SK-N-SH (cell line): ENCODE measurements at regions not wholly inside any gene's neighbourhood (a gene's known extent, or its start where the extent isn't known, plus 50 kb on each side); places are given as distances from the start of the nearest gene placed in this dataset.

Experiments
- CTCF ChIA-PET: fragments of 300-600, 350-600 bp; formaldehyde crosslinking; extraction: SDS; loops from one replicate; lab custom pipeline; 2021; lab: Yijun Ruan, JAX
- POLR2A ChIA-PET: fragments of 350-600 bp; sonication (Branson Sonifier 250); formaldehyde crosslinking; extraction: SDS; loops from one replicate; lab custom pipeline; 2020; ENCODE audit warnings: antibody characterized with exemption, inconsistent platforms; lab: Yijun Ruan, JAX
- DNase-seq: peaks from one replicate; pipeline ENCODE4 v3.0.0; 2012
- H2AFZ ChIP-seq: fragments of 200-600 bp; sonication (generic); 2 replicates; pipeline ENCODE4 v1.8.1; 2016; ENCODE audit warnings: antibody characterized with exemption, mild to moderate bottlenecking, low read depth
- H3F3A ChIP-seq: fragments of 200-600 bp; sonication (generic); replicated peaks from 2 replicates; pipeline ENCODE3; 2016; ENCODE audit warnings: antibody characterized with exemption, mild to moderate bottlenecking; ENCODE audit not compliant: insufficient read depth
- H3K27ac ChIP-seq, 2 experiments: fragments of 200-500 bp in 1 of 2; fragments of 200-600 bp in 1 of 2; sonication (Bioruptor generic) in 1 of 2; sonication (generic), shearing (Covaris generic) in 1 of 2; 2 replicates each; pipeline versions ENCODE4 v1.5.1 to v1.6.1; 2014 to 2016; ENCODE audit warnings: low read depth in 2 of 2, inconsistent platforms in 1 of 2, low read length in 1 of 2, mild to moderate bottlenecking in 1 of 2, mixed read lengths in 1 of 2
- H3K27me3 ChIP-seq: fragments of 200-600 bp; sonication (generic), shearing (Covaris generic); 2 replicates; pipeline ENCODE4 v1.6.1; 2016; ENCODE audit warnings: mixed run types; ENCODE audit not compliant: insufficient read depth
- H3K36me3 ChIP-seq, 2 experiments: fragments of 200-500 bp in 1 of 2; fragments of 200-600 bp in 1 of 2; sonication (Bioruptor generic) in 1 of 2; sonication (generic) in 1 of 2; replicated peaks in 1 of 2; 2 replicates each; pipeline versions ENCODE3 to v1.5.1; 2014 to 2016; ENCODE audit warnings: low read length in 1 of 2, mild to moderate bottlenecking in 1 of 2; ENCODE audit not compliant: insufficient read depth in 2 of 2, control insufficient read depth in 1 of 2
- H3K4me1 ChIP-seq, 2 experiments: fragments of 200-500 bp in 1 of 2; fragments of 200-600 bp in 1 of 2; sonication (Bioruptor generic) in 1 of 2; sonication (generic), shearing (Covaris generic) in 1 of 2; 2 replicates each; pipeline versions ENCODE4 v1.5.1 to v1.6.1; 2014 to 2016; ENCODE audit warnings: low read depth in 1 of 2, low read length in 1 of 2, mixed run types in 1 of 2; ENCODE audit not compliant: insufficient read depth in 2 of 2, control insufficient read depth in 1 of 2
- H3K4me2 ChIP-seq: fragments of 200-600 bp; sonication (generic), shearing (Covaris generic); 2 replicates; pipeline ENCODE4 v1.6.1; 2017; ENCODE audit warnings: mixed run types
- H3K4me3 ChIP-seq, 2 experiments: fragments of 200-500 bp in 1 of 2; fragments of 200-600 bp in 1 of 2; sonication (Bioruptor generic) in 1 of 2; sonication (generic), shearing (Covaris generic) in 1 of 2; 2 replicates each; pipeline versions ENCODE4 v1.5.1 to v1.8.1; 2014 to 2016; ENCODE audit warnings: low read depth in 2 of 2, inconsistent platforms in 1 of 2, low read length in 1 of 2, mild to moderate bottlenecking in 1 of 2, mixed read lengths in 1 of 2, moderate library complexity in 1 of 2
- H3K79me2 ChIP-seq: fragments of 200-600 bp; sonication (generic); 2 replicates; pipeline ENCODE4 v1.8.1; 2017; ENCODE audit warnings: mild to moderate bottlenecking; ENCODE audit not compliant: insufficient read depth
- H3K9ac ChIP-seq: fragments of 200-600 bp; sonication (generic); 2 replicates; pipeline ENCODE4 v1.6.1; 2017; ENCODE audit warnings: mixed run types
- H3K9me2 ChIP-seq: fragments of 200-600 bp; sonication (generic); 2 replicates; pipeline ENCODE4 v1.6.1; 2017; ENCODE audit warnings: mixed run types
- H3K9me3 ChIP-seq: fragments of 200-600 bp; sonication (generic); 2 replicates; pipeline ENCODE4 v1.6.1; 2017; ENCODE audit warnings: mixed run types, mild to moderate bottlenecking, moderate library complexity
- H4K20me1 ChIP-seq: fragments of 200-600 bp; sonication (generic); 2 replicates; pipeline ENCODE4 v1.6.1; 2017; ENCODE audit warnings: mild to moderate bottlenecking, mixed run types; ENCODE audit not compliant: insufficient read depth
- EP300 ChIP-seq, 2 experiments: IDR thresholded peaks; 2 replicates each; pipeline versions ENCODE4 v1.4.0 to v1.6.1; 2012; ENCODE audit warnings: borderline replicate concordance in 1 of 2, low read depth in 1 of 2, low read length in 1 of 2
- EZH2phosphoT487 ChIP-seq: fragments of 200-600 bp; sonication (generic); IDR thresholded peaks from 2 replicates; pipeline ENCODE4 v1.6.1; 2017; ENCODE audit warnings: low read depth, mixed run types, mild to moderate bottlenecking, antibody characterized with exemption, moderate library complexity, borderline replicate concordance
- FOXJ3 ChIP-seq: sonication (generic); formaldehyde crosslinking; IDR thresholded peaks from 2 replicates; pipeline ENCODE4 v1.5.1; 2020; ENCODE audit warnings: mild to moderate bottlenecking, missing genetic modification reagents
- FOXM1 ChIP-seq: IDR thresholded peaks from 2 replicates; pipeline ENCODE4 v1.4.0; 2012; ENCODE audit warnings: low read depth, mild to moderate bottlenecking
- GATA2 ChIP-seq: sonication (generic); formaldehyde crosslinking; IDR thresholded peaks from 2 replicates; pipeline ENCODE4 v1.5.0; 2020; ENCODE audit warnings: mild to moderate bottlenecking, missing genetic modification reagents
- JUND ChIP-seq: IDR thresholded peaks from 2 replicates; pipeline ENCODE4 v1.4.0; 2012
- MEF2A ChIP-seq: IDR thresholded peaks from 2 replicates; pipeline ENCODE4 v1.4.0; 2012; ENCODE audit warnings: low read depth, borderline replicate concordance
- NFIC ChIP-seq: IDR thresholded peaks from 2 replicates; pipeline ENCODE4 v1.4.0; 2012; ENCODE audit warnings: borderline replicate concordance
- POLR2AphosphoS5 ChIP-seq: IDR thresholded peaks from 2 replicates; pipeline ENCODE4 v1.6.1; 2012; ENCODE audit warnings: low read depth, low read length
- RAD21 ChIP-seq: IDR thresholded peaks from 2 replicates; pipeline ENCODE4 v1.6.1; 2012; ENCODE audit warnings: mild to moderate bottlenecking, low read length
- RXRA ChIP-seq: IDR thresholded peaks from 2 replicates; pipeline ENCODE4 v1.4.0; 2012; ENCODE audit warnings: low read depth, mild to moderate bottlenecking, borderline replicate concordance
- SIN3A ChIP-seq: IDR thresholded peaks from 2 replicates; pipeline ENCODE4 v1.6.1; 2012; ENCODE audit warnings: low read depth, mild to moderate bottlenecking, low read length, moderate library complexity, borderline replicate concordance
- TAF1 ChIP-seq: IDR thresholded peaks from 2 replicates; pipeline ENCODE4 v1.6.1; 2012; ENCODE audit warnings: low read depth, mild to moderate bottlenecking, low read length, moderate library complexity, borderline replicate concordance
- TCF12 ChIP-seq: IDR thresholded peaks from 2 replicates; pipeline ENCODE4 v1.4.0; 2012
- TEAD4 ChIP-seq: IDR thresholded peaks from 2 replicates; pipeline ENCODE4 v1.4.0; 2012; ENCODE audit warnings: mild to moderate bottlenecking, borderline replicate concordance; ENCODE audit not compliant: insufficient read depth
- YY1 ChIP-seq: IDR thresholded peaks from 2 replicates; pipeline ENCODE4 v1.4.0; 2012; ENCODE audit warnings: low read depth, mild to moderate bottlenecking
- WGBS: methylation state at CpG from one replicate; pipeline ENCODE4 v1.1.6; 2017; ENCODE audit warnings: low lambda C conversion rate; 5-methylcytosine and 5-hydroxymethylcytosine counted together
- TF ChIP-seq, protein P1 (sequence below): fragments of 150-350 bp; IDR thresholded peaks from 2 replicates; pipeline ENCODE4 v1.6.1; 2016; ENCODE audit warnings: mild to moderate bottlenecking, low read depth, low read length
- TF ChIP-seq, protein P2 (sequence below): IDR thresholded peaks from 2 replicates; pipeline ENCODE4 v1.4.0; 2012; ENCODE audit warnings: low read depth, borderline replicate concordance
- TF ChIP-seq, protein P3 (sequence below): IDR thresholded peaks from 2 replicates; pipeline ENCODE4 v1.6.1; 2012; ENCODE audit warnings: mild to moderate bottlenecking, low read depth, low read length, moderate library complexity
- TF ChIP-seq, protein P4 (sequence below): IDR thresholded peaks from 2 replicates; pipeline ENCODE4 v1.4.0; 2012; ENCODE audit warnings: low read depth
- TF ChIP-seq, protein P5 (sequence below): IDR thresholded peaks from 2 replicates; pipeline ENCODE4; 2012

DNA sequence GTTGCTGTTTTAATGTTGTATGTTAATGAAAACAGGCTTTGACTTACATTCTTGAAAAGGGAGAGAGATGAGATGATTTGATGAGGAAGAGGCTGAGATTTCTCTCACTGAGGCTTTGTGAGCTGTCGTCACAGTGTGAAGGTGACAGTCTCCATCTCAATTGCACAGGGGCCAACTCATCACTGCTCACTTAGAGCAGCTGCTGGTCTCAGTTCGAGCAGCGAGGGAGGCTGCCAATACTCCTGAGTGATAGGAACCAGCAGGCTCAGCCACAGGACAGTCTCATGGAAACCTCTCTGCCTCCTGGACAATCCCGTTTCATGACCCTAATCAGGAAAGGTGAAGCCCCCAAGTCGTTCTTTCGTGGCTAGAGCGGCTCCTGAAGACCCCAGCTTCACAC, 170.7 kb upstream of the SOX11 start:
- no peak for TF ChIP-seq POLR2AphosphoS5
- TF ChIP-seq RXRA, result no peak
- no peak for TF ChIP-seq NFIC
- TF ChIP-seq JUND, result no peak
- TF ChIP-seq, protein P1, sequence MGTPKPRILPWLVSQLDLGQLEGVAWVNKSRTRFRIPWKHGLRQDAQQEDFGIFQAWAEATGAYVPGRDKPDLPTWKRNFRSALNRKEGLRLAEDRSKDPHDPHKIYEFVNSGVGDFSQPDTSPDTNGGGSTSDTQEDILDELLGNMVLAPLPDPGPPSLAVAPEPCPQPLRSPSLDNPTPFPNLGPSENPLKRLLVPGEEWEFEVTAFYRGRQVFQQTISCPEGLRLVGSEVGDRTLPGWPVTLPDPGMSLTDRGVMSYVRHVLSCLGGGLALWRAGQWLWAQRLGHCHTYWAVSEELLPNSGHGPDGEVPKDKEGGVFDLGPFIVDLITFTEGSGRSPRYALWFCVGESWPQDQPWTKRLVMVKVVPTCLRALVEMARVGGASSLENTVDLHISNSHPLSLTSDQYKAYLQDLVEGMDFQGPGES, result no peak
- no peak for TF ChIP-seq TEAD4
- TF ChIP-seq, protein P2, sequence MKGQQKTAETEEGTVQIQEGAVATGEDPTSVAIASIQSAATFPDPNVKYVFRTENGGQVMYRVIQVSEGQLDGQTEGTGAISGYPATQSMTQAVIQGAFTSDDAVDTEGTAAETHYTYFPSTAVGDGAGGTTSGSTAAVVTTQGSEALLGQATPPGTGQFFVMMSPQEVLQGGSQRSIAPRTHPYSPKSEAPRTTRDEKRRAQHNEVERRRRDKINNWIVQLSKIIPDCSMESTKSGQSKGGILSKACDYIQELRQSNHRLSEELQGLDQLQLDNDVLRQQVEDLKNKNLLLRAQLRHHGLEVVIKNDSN, result no peak
- no peak for TF ChIP-seq GATA2 (CRISPR knock-in tag)
- no peak for TF ChIP-seq TAF1
- TF ChIP-seq, protein P3, sequence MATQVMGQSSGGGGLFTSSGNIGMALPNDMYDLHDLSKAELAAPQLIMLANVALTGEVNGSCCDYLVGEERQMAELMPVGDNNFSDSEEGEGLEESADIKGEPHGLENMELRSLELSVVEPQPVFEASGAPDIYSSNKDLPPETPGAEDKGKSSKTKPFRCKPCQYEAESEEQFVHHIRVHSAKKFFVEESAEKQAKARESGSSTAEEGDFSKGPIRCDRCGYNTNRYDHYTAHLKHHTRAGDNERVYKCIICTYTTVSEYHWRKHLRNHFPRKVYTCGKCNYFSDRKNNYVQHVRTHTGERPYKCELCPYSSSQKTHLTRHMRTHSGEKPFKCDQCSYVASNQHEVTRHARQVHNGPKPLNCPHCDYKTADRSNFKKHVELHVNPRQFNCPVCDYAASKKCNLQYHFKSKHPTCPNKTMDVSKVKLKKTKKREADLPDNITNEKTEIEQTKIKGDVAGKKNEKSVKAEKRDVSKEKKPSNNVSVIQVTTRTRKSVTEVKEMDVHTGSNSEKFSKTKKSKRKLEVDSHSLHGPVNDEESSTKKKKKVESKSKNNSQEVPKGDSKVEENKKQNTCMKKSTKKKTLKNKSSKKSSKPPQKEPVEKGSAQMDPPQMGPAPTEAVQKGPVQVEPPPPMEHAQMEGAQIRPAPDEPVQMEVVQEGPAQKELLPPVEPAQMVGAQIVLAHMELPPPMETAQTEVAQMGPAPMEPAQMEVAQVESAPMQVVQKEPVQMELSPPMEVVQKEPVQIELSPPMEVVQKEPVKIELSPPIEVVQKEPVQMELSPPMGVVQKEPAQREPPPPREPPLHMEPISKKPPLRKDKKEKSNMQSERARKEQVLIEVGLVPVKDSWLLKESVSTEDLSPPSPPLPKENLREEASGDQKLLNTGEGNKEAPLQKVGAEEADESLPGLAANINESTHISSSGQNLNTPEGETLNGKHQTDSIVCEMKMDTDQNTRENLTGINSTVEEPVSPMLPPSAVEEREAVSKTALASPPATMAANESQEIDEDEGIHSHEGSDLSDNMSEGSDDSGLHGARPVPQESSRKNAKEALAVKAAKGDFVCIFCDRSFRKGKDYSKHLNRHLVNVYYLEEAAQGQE, result no peak
- TF ChIP-seq RAD21, result no peak
- TF ChIP-seq, all 33 proteins: peak for 0
- H3K4me2 ChIP-seq, result no peak overlapping the region
- no peaks in the 10 kb centered on the region for H3K9me2 ChIP-seq
- H2AFZ ChIP-seq, result no peak overlapping the region
- no peaks in the 10 kb centered on the region for H3K36me3 ChIP-seq
- 17% methylated on average over 7 of the region's 7 CpGs for WGBS
- no peaks in the 10 kb centered on the region for H3K79me2 ChIP-seq
- no peaks in the 10 kb centered on the region for H4K20me1 ChIP-seq
- H3K9me3 ChIP-seq, result peaks cover 14% of the 10 kb centered on the region; the same call in 1 of the 2 replicates
- no peak for DNase-seq
- ChIA-PET POLR2A (no interaction called here), CTCF (no interaction called here)
- H3F3A ChIP-seq, result no peaks in the 10 kb centered on the region
- no peak overlapping the region for H3K9ac ChIP-seq
- no peak overlapping the region for H3K27ac ChIP-seq
- no peaks in the 10 kb centered on the region for H3K27me3 ChIP-seq
- peaks cover 0 to 6% of the 10 kb centered on the region in 2 experiments; a peak in 1 of 4 replicates for H3K4me1 ChIP-seq
- no peak overlapping the region for H3K4me3 ChIP-seq

DNA sequence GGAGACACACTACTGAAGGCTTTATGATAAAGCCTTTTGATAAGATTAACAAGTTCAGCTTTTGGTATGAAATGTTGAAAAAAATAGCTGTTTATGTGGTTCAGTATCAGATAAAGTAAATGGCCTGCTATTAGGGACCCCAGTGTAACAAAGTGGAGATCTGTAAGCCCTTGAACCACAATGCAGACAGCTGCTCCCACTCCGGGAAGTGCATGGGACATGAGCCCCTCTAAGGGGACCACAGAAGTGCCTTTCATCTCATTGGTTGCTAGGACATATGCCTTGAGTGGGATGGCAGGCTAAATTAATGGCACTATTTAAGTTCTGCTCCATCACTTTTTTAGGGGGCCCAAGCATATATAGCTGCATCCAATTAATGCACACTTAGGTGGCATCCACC, 167.6 kb upstream of the SOX11 start:
- H3K4me2 ChIP-seq, result no peak overlapping the region
- H3K9ac ChIP-seq, result no peak overlapping the region
- H2AFZ ChIP-seq, result no peak overlapping the region
- WGBS, result 25% methylated on average over 1 of the region's 1 CpG
- DNase-seq, result no peak
- H3K4me1 ChIP-seq, result peaks cover 0 to 10% of the 10 kb centered on the region in 2 experiments; a peak in 2 of 4 replicates
- H3K4me3 ChIP-seq, result no peak overlapping the region
- H4K20me1 ChIP-seq, result no peaks in the 10 kb centered on the region
- ChIA-PET POLR2A (no interaction called here), CTCF (interaction anchor here (0.9 to 1.0 kb wide), 2 partner anchors 9 to 167 kb away, joined by 3 read pairs; no protein-coding TSS in a partner anchor)
- H3K27ac ChIP-seq, result no peak overlapping the region
- peaks cover 14% of the 10 kb centered on the region; the same call in 1 of the 2 replicates for H3K9me3 ChIP-seq
- no peaks in the 10 kb centered on the region for H3K36me3 ChIP-seq
- no peaks in the 10 kb centered on the region for H3F3A ChIP-seq
- H3K9me2 ChIP-seq, result no peaks in the 10 kb centered on the region
- no peaks in the 10 kb centered on the region for H3K79me2 ChIP-seq
- H3K27me3 ChIP-seq, result no peaks in the 10 kb centered on the region
- TF ChIP-seq POLR2AphosphoS5 (no peak), EP300 (IDR thresholded peaks at IDR 0.05; ENCODE audit: borderline replicate concordance in 1 of 2, low read depth in 1 of 2, low read length in 1 of 2) (no peak), FOXM1 (no peak), RAD21 (no peak), SIN3A (no peak), RXRA (no peak), EZH2phosphoT487 (no peak), FOXJ3 (CRISPR knock-in tag) (no peak), YY1 (no peak), MEF2A (no peak), TCF12 (no peak)
- TF ChIP-seq, protein P4, sequence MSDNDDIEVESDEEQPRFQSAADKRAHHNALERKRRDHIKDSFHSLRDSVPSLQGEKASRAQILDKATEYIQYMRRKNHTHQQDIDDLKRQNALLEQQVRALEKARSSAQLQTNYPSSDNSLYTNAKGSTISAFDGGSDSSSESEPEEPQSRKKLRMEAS, result no peak
- TF ChIP-seq, protein P1, result no peak
- TF ChIP-seq, protein P5, sequence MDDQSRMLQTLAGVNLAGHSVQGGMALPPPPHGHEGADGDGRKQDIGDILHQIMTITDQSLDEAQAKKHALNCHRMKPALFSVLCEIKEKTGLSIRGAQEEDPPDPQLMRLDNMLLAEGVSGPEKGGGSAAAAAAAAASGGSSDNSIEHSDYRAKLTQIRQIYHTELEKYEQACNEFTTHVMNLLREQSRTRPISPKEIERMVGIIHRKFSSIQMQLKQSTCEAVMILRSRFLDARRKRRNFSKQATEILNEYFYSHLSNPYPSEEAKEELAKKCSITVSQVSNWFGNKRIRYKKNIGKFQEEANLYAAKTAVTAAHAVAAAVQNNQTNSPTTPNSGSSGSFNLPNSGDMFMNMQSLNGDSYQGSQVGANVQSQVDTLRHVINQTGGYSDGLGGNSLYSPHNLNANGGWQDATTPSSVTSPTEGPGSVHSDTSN, result no peak
